ENCODE measurements at regions not wholly inside any gene's neighbourhood (a gene's known extent, or its start where the extent isn't known, plus 50 kb on each side); places are given as distances from the start of the nearest gene placed in this dataset.

DNA sequence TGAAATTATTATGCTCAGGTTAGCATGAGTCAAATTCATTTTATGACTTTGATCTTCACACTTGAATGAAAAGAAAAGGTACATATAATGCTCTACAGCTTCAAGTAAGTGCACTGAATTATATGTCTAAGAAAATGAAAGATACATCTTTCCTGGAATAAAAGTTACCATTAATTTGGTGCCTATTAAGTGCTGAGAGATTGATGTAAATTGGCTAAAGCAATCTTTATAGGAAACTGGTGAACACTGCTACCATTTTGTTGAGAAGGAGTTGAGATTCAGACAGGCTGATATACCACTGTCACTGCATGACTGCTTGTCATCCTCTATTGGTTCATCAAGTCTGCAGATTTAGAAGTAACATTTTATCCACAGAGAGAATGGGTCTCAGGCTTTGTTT, 416.8 kb upstream of the SPRY2 start:
- no peaks in the 10 kb centered on the region for H3K4me1 ChIP-seq
- no peak overlapping the region for H3K4me3 ChIP-seq (replicated peaks in 1 of 3)
- no peak for TF ChIP-seq POLR2A (IDR thresholded peaks at IDR 0.05)
- no peaks in the 10 kb centered on the region for H3K36me3 ChIP-seq
- H3K27ac ChIP-seq = no peak overlapping the region
- H3K27me3 ChIP-seq = no peaks in the 10 kb centered on the region
- no peak for DNase-seq
- intact Hi-C loops (cut with DNase I) = no loop called here
- no peaks in the 10 kb centered on the region for H3K9me3 ChIP-seq

DNA sequence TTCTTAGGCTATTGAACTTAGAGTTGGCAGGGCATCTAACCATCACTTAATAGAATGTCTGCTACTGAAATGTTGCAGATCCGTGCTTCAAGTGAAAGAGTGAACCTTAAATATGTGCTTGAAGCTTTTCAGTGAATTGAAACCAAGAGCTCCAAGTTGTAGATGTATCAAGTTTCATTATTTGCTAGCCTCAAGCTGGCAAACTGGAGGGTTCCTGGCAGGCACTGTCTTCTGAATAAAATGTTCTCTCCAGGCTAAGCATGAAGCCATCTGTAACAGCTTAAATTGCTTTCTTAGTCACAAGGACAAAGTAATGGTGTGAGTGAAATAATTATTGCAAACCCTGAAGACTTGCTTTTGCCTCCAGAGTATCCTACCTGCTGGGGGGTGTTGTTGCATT, 415.0 kb upstream of the SPRY2 start:
- no peaks in the 10 kb centered on the region for H3K36me3 ChIP-seq
- H3K4me3 ChIP-seq (replicated peaks in 1 of 3) = no peak overlapping the region
- no peaks in the 10 kb centered on the region for H3K4me1 ChIP-seq
- no peaks in the 10 kb centered on the region for H3K9me3 ChIP-seq
- DNase-seq = peak; percentile 26 to 41
- TF ChIP-seq POLR2A (IDR thresholded peaks at IDR 0.05) = no peak
- TF ChIP-seq, protein P1, sequence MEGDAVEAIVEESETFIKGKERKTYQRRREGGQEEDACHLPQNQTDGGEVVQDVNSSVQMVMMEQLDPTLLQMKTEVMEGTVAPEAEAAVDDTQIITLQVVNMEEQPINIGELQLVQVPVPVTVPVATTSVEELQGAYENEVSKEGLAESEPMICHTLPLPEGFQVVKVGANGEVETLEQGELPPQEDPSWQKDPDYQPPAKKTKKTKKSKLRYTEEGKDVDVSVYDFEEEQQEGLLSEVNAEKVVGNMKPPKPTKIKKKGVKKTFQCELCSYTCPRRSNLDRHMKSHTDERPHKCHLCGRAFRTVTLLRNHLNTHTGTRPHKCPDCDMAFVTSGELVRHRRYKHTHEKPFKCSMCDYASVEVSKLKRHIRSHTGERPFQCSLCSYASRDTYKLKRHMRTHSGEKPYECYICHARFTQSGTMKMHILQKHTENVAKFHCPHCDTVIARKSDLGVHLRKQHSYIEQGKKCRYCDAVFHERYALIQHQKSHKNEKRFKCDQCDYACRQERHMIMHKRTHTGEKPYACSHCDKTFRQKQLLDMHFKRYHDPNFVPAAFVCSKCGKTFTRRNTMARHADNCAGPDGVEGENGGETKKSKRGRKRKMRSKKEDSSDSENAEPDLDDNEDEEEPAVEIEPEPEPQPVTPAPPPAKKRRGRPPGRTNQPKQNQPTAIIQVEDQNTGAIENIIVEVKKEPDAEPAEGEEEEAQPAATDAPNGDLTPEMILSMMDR (IDR thresholded peaks at IDR 0.05) = no peak
- WGBS, 2 donors = 25 to 50% methylated on average over 1 of the region's 1 CpG
- intact Hi-C loops (cut with DNase I) = no loop called here
- no peak overlapping the region for H3K27ac ChIP-seq
- H3K27me3 ChIP-seq = no peaks in the 10 kb centered on the region

DNA sequence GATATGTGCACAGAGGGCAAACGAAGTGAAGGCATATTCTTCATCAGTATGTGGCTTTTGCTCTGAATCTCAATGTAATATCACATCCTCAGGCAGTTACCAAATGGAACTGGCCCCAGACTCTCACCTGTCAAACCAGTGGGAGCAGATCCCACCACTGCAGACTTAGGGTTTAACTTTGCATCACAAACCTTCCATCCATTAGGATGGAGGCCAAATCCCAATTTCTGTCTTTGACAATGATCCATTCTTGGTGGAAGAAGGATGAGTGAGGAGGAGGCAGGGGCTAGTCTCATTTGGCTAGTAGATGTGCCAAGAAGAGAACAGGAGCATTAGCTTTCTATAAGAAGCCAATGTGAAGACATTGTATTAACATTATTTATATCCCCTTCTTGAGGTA, 413.5 kb upstream of the SPRY2 start:
- WGBS, 2 donors = 74 to 75% methylated on average over 1 of the region's 1 CpG
- no peak for DNase-seq
- no peak for TF ChIP-seq POLR2A (IDR thresholded peaks at IDR 0.05)
- TF ChIP-seq, protein P1 (IDR thresholded peaks at IDR 0.05) = no peak

GRCh38 chr13:80753866-80754265, 412.9 kb upstream of the SPRY2 start:
- no peaks in the 10 kb centered on the region for H3K9me3 ChIP-seq
- H3K4me1 ChIP-seq = no peaks in the 10 kb centered on the region
- no peak overlapping the region for H3K4me3 ChIP-seq (replicated peaks in 1 of 3)
- TF ChIP-seq POLR2A (IDR thresholded peaks at IDR 0.05) = no peak
- TF ChIP-seq, protein P1 (IDR thresholded peaks at IDR 0.05) = no peak
- no peaks in the 10 kb centered on the region for H3K36me3 ChIP-seq
- DNase-seq = no peak
- H3K27me3 ChIP-seq = no peaks in the 10 kb centered on the region
- 76 to 80% methylated on average over 3 of the region's 3 CpGs for WGBS, 2 donors
- H3K27ac ChIP-seq = no peak overlapping the region
- intact Hi-C loops (cut with DNase I) = no loop called here

More for the DNA sequence above, 413.5 kb upstream of the SPRY2 start:
- Histone ChIP-seq H3K27ac (no peak overlapping the region), H3K27me3 (no peaks in the 10 kb centered on the region), H3K4me3 (replicated peaks in 1 of 3) (no peak overlapping the region), H3K4me1 (no peaks in the 10 kb centered on the region), H3K9me3 (no peaks in the 10 kb centered on the region), H3K36me3 (no peaks in the 10 kb centered on the region)
- intact Hi-C loops (cut with DNase I) = no loop called here

DNA sequence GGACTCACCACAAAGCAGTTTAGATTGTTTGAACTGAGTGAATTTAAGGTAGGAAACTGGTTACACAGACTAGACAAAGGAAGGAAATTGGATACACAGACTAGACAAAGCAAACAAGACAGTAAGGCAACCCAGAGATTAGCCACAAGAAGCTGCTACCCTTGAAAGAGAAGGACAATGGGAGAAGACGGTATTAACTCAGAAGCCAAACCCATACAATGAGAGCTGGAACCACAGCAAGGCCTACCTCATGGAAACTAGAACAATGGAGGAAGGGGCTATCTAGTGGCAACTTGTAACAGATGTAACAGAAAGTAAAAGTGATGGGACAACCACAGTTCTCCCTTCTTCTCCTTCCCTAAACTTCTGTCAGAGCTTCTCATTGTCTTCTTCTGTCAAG, 410.9 kb upstream of the SPRY2 start:
- no peaks in the 10 kb centered on the region for H3K9me3 ChIP-seq
- no peaks in the 10 kb centered on the region for H3K27me3 ChIP-seq
- no peaks in the 10 kb centered on the region for H3K36me3 ChIP-seq
- intact Hi-C loops (cut with DNase I) = no loop called here
- H3K4me1 ChIP-seq = no peaks in the 10 kb centered on the region
- H3K27ac ChIP-seq = no peak overlapping the region
- no peak for TF ChIP-seq POLR2A (IDR thresholded peaks at IDR 0.05)
- TF ChIP-seq, protein P1 (IDR thresholded peaks at IDR 0.05) = no peak
- no peak for DNase-seq
- WGBS, 2 donors = 83 to 93% methylated on average over 1 of the region's 1 CpG
- no peak overlapping the region for H3K4me3 ChIP-seq (replicated peaks in 1 of 3)
